MM.1S (cell line): ENCODE measurements at regions not wholly inside any gene's neighbourhood (a gene's known extent, or its start where the extent isn't known, plus 50 kb on each side); places are given as distances from the start of the nearest gene placed in this dataset.

Experiments used
- CTCF ChIP-seq: fragments of 300-600 bp; sonication (generic); IDR thresholded peaks from 2 replicates; pipeline ENCODE4 v1.5.1; 2016; ENCODE audit warnings: antibody characterized with exemption, low read length, mixed read lengths
- EZH2 ChIP-seq: fragments of 300-600 bp; sonication (generic); optimal IDR thresholded peaks from 2 replicates; pipeline ENCODE3; 2017; ENCODE audit warnings: low read depth, mild to moderate bottlenecking, antibody characterized with exemption, low read length, mixed read lengths

DNA sequence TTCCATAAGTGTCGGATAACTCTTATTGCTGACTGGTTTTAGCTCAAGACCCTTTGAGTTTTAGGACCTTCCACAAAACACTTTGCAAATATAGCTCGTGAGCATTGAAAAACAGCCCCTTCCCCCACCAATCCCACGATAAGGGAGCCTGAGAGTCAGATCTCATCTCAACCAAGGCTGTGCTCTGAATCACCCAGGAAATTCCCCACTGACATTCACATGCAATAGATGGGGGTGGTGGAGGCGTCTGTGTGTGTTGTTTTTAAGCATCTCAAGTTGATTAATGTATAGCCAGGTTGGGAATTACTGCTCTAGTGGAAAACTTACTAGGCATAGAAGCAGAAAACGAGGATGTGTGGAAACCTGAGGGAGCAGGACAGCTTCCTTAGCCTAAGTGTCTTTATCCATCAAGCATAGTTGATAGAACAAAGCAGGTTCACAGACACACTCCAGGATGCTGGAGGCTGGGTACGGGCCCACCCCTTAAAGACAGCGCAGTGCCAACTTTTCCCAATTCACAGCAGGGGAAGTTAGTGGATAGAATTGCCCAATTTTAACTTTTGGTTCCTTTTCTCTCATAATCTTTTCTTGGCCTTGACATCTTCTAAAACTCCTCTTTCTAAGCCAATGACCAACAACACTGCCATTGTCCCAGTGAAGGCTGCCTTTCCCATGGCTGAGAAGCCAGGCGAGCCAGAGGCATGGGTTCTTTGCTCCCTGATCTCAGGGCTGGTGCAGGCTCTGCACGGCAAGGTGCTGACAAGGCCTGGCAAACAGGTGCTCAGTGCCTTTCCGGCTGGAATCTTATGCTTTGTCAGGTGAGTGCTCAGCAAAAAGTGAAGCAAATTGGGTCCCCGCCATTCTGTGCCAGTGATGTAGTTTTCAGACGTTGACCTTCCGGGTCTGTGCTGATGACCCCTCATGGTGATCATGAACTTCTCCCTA, 98.5 kb upstream of the INSIG1 start:
- TF ChIP-seq CTCF (no peak), EZH2 (no peak)
